Neural progenitor cell (in vitro differentiated cells): ENCODE measurements at regions not wholly inside any gene's neighbourhood (a gene's known extent, or its start where the extent isn't known, plus 50 kb on each side); places are given as distances from the start of the nearest gene placed in this dataset.

Source experiments
- DNase-seq: peaks from one replicate; pipeline ENCODE4 v3.0.0-alpha.2; 2016; ENCODE audit warnings: low spot score
- H2AFZ ChIP-seq: fragments of 200-600 bp; sonication (generic); replicated peaks from 2 replicates; pipeline ENCODE4 v1.6.1; 2016; ENCODE audit warnings: antibody characterized with exemption
- H3F3A ChIP-seq: fragments of 200-600 bp; sonication (generic); 2 replicates; pipeline ENCODE4 v1.6.1; 2016; ENCODE audit warnings: antibody characterized with exemption, low read depth
- H3K27ac ChIP-seq: fragments of 200-600 bp; sonication (generic); 2 replicates; pipeline ENCODE4 v1.5.1; 2016; ENCODE audit warnings: mild to moderate bottlenecking
- H3K27me3 ChIP-seq: fragments of 200-600 bp; sonication (generic); 2 replicates; pipeline ENCODE4 v1.6.1; 2016; ENCODE audit warnings: mild to moderate bottlenecking, moderate library complexity
- H3K36me3 ChIP-seq: fragments of 200-600 bp; sonication (generic); 2 replicates; pipeline ENCODE4 v1.5.1; 2016
- H3K4me1 ChIP-seq: fragments of 200-600 bp; sonication (generic); 2 replicates; pipeline ENCODE4 v1.6.1; 2016; ENCODE audit warnings: mixed run types
- H3K4me2 ChIP-seq: fragments of 200-600 bp; sonication (generic); 2 replicates; pipeline ENCODE4 v1.6.1; 2016
- H3K4me3 ChIP-seq: fragments of 200-600 bp; sonication (generic); 2 replicates; pipeline ENCODE4 v1.5.1; 2016
- H3K79me2 ChIP-seq: fragments of 200-600 bp; sonication (generic); 2 replicates; pipeline ENCODE4 v1.6.1; 2016; ENCODE audit warnings: low read depth
- H3K9ac ChIP-seq: fragments of 200-600 bp; sonication (generic); 2 replicates; pipeline ENCODE4 v1.6.1; 2016
- H3K9me3 ChIP-seq: fragments of 200-600 bp; sonication (generic); 2 replicates; pipeline ENCODE4 v1.5.1; 2016; ENCODE audit warnings: low read depth
- H4K20me1 ChIP-seq: fragments of 200-600 bp; sonication (generic); 2 replicates; pipeline ENCODE4 v1.6.1; 2016; ENCODE audit warnings: low read depth
- H3K27ac Mint-ChIP-seq: 3 replicates; pipeline ENCODE4 v1.8.0; 2021; ENCODE audit warnings: mixed read lengths
- H3K27me3 Mint-ChIP-seq: 2 replicates; pipeline ENCODE4 v1.8.0; 2022; ENCODE audit warnings: low read depth, mild to moderate bottlenecking, inconsistent platforms, moderate library complexity, mixed read lengths; ENCODE audit not compliant: insufficient read depth
- H3K36me3 Mint-ChIP-seq: 3 replicates; pipeline ENCODE4 v1.8.0; 2021; ENCODE audit warnings: mixed read lengths
- H3K4me1 Mint-ChIP-seq: 3 replicates; pipeline ENCODE4 v1.8.0; 2021; ENCODE audit warnings: mixed read lengths
- H3K4me3 Mint-ChIP-seq: 3 replicates; pipeline ENCODE4 v1.8.0; 2021; ENCODE audit warnings: mild to moderate bottlenecking, moderate library complexity, mixed read lengths
- H3K9me3 Mint-ChIP-seq: 3 replicates; pipeline ENCODE4 v1.8.0; 2020; ENCODE audit warnings: mixed read lengths
- EZH2 ChIP-seq: fragments of 200-600 bp; sonication (generic); IDR thresholded peaks from 2 replicates; pipeline ENCODE4 v1.6.1; 2017; ENCODE audit warnings: antibody characterized with exemption, mild to moderate bottlenecking, moderate library complexity
- EZH2phosphoT487 ChIP-seq: fragments of 200-600 bp; sonication (generic); IDR thresholded peaks from 2 replicates; pipeline ENCODE4 v1.6.1; 2017; ENCODE audit warnings: antibody characterized with exemption
- TF ChIP-seq, protein P1 (sequence below): fragments of 200-600 bp; sonication (generic); IDR thresholded peaks from 2 replicates; pipeline ENCODE4 v1.5.1; 2017; ENCODE audit warnings: antibody characterized with exemption, mild to moderate bottlenecking

DNA sequence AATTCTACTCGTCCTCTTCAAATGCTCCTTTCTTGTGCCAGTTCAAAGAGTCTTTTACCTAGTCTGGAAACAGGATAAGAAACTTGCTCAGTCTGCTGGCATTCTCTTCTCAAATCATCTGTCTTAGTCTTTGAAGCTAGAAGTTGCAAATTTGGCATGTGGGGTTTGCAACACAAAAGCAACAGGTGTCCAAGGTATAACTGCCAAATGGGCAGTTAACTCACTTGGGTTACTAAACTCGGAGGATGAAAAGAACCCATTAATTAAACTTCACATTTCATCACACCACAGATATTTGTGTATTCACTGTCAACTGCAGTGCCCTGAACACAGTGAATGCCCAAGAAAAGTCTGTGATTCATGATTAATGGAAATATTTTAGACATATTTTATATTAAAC is 108.0 kb upstream of the TARS1 start:
- no peaks in the 10 kb centered on the region for H3K79me2 ChIP-seq
- no peak for DNase-seq
- H4K20me1 ChIP-seq: no peaks in the 10 kb centered on the region
- no peak overlapping the region for H3K4me3 ChIP-seq
- H3K36me3 ChIP-seq: no peaks in the 10 kb centered on the region
- no peaks in the 10 kb centered on the region for H3K9me3 ChIP-seq
- H3K36me3 Mint-ChIP-seq: no peaks in the 10 kb centered on the region
- no peak for TF ChIP-seq EZH2phosphoT487
- TF ChIP-seq, protein P1, sequence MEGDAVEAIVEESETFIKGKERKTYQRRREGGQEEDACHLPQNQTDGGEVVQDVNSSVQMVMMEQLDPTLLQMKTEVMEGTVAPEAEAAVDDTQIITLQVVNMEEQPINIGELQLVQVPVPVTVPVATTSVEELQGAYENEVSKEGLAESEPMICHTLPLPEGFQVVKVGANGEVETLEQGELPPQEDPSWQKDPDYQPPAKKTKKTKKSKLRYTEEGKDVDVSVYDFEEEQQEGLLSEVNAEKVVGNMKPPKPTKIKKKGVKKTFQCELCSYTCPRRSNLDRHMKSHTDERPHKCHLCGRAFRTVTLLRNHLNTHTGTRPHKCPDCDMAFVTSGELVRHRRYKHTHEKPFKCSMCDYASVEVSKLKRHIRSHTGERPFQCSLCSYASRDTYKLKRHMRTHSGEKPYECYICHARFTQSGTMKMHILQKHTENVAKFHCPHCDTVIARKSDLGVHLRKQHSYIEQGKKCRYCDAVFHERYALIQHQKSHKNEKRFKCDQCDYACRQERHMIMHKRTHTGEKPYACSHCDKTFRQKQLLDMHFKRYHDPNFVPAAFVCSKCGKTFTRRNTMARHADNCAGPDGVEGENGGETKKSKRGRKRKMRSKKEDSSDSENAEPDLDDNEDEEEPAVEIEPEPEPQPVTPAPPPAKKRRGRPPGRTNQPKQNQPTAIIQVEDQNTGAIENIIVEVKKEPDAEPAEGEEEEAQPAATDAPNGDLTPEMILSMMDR: no peak
- no peak for TF ChIP-seq EZH2
- no peak overlapping the region for H3K9ac ChIP-seq
- no peak overlapping the region for H2AFZ ChIP-seq
- no peak overlapping the region for H3K27ac Mint-ChIP-seq
- H3K27me3 ChIP-seq: no peaks in the 10 kb centered on the region
- H3F3A ChIP-seq: no peaks in the 10 kb centered on the region
- H3K27ac ChIP-seq: no peak overlapping the region
- H3K4me3 Mint-ChIP-seq: no peak overlapping the region
- H3K27me3 Mint-ChIP-seq: no peaks in the 10 kb centered on the region
- no peak overlapping the region for H3K4me2 ChIP-seq
- peaks cover 4% of the 10 kb centered on the region for H3K4me1 ChIP-seq
- H3K4me1 Mint-ChIP-seq: no peaks in the 10 kb centered on the region
- H3K9me3 Mint-ChIP-seq: no peaks in the 10 kb centered on the region

DNA sequence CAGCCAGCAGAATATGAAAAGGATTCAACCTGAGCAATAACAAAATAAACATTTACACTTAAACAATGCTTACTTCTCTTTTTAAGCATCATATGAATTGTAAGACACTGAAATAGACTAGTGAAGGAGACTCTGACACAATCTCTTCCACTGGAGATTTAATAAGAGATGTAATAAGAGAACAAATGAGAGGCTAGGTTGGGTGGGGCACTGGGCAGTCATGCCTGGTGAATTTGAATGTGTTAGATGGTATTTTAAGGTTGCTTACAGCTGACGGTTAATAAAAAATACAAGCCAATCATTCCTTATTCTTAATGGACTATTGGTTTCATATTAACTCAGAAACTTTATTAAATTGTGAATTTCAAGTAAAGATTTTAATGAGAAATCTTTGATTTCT is 105.9 kb upstream of the TARS1 start:
- peaks cover 15% of the 10 kb centered on the region for H3K4me1 ChIP-seq
- TF ChIP-seq, protein P1: no peak
- TF ChIP-seq EZH2phosphoT487 (no peak), EZH2 (no peak)
- H3K9me3 ChIP-seq: no peaks in the 10 kb centered on the region
- H2AFZ ChIP-seq: no peak overlapping the region
- DNase-seq: no peak
- no peaks in the 10 kb centered on the region for H3K27me3 ChIP-seq
- H3K36me3 ChIP-seq: no peaks in the 10 kb centered on the region
- H3K4me3 ChIP-seq: no peak overlapping the region
- Mint-ChIP-seq H3K4me1 (peaks cover 6% of the 10 kb centered on the region), H3K9me3 (no peaks in the 10 kb centered on the region), H3K4me3 (no peak overlapping the region), H3K27me3 (no peaks in the 10 kb centered on the region), H3K36me3 (no peaks in the 10 kb centered on the region), H3K27ac (no peak overlapping the region)
- no peak overlapping the region for H3K9ac ChIP-seq
- H3K4me2 ChIP-seq: no peak overlapping the region
- no peaks in the 10 kb centered on the region for H4K20me1 ChIP-seq
- H3K79me2 ChIP-seq: no peaks in the 10 kb centered on the region
- H3F3A ChIP-seq: peaks cover 13% of the 10 kb centered on the region
- H3K27ac ChIP-seq: no peak overlapping the region

DNA sequence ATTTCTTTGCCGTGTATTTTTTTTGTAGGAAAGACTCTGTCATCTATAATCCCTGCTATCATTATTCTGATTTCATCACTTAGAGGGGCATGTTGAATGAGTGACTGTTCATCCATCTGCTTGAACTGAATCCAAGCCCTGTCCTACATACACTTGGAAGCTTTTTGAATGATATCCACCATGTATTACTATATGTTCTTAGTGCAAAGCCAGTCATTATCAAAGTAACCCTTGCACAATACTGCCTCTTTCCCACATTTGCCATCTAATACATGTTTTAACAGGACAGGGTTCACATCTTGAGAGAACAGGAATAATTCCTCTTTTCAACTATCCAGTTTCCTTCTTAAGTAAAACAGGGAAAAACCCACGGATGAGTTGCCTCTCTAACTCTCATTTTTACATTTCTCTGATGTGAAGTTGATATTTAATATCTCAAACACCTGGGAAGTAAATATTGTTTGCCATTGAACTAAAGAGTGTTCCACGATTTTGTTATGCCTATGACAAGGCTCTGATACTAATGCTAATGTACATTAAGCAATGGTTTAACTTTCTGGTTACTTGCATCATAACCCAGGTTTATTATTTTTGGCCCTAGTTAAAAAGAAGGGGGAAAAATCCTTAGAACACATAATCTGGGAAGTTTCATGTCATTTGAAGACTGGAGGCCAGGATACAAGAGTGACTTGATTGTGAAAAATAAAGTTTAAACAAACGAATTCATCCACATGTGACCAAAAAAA is 103.7 kb upstream of the TARS1 start:
- peaks cover 21% of the 10 kb centered on the region for H3F3A ChIP-seq
- no peaks in the 10 kb centered on the region for H3K9me3 Mint-ChIP-seq
- H3K27me3 Mint-ChIP-seq: no peaks in the 10 kb centered on the region
- H3K27ac ChIP-seq: no peak overlapping the region
- H3K36me3 ChIP-seq: no peaks in the 10 kb centered on the region
- TF ChIP-seq EZH2: no peak
- TF ChIP-seq, protein P1: no peak
- TF ChIP-seq EZH2phosphoT487: no peak
- no peak overlapping the region for H3K4me2 ChIP-seq
- no peaks in the 10 kb centered on the region for H3K9me3 ChIP-seq
- no peaks in the 10 kb centered on the region for H3K36me3 Mint-ChIP-seq
- H3K9ac ChIP-seq: no peak overlapping the region
- no peaks in the 10 kb centered on the region for H3K79me2 ChIP-seq
- no peaks in the 10 kb centered on the region for H4K20me1 ChIP-seq
- H3K27me3 ChIP-seq: no peaks in the 10 kb centered on the region
- DNase-seq: no peak
- peaks cover 21% of the 10 kb centered on the region for H3K4me1 ChIP-seq
- H3K4me3 ChIP-seq: no peak overlapping the region
- H3K4me1 Mint-ChIP-seq: peaks cover 12% of the 10 kb centered on the region
- H3K4me3 Mint-ChIP-seq: no peak overlapping the region
- H2AFZ ChIP-seq: no peak overlapping the region
- no peak overlapping the region for H3K27ac Mint-ChIP-seq
